ENCODE measurements at regions not wholly inside any gene's neighbourhood (a gene's known extent, or its start where the extent isn't known, plus 50 kb on each side); places are given as distances from the start of the nearest gene placed in this dataset.

GRCh38 chr16:51968749-51969148 lies 578.2 kb downstream of the TOX3 start:
- TF ChIP-seq CTCF (IDR thresholded peaks at IDR 0.05): no peak
- TF ChIP-seq POLR2A (IDR thresholded peaks at IDR 0.05): no peak

Measured in vagina (tissue), 2 donors.